Esophagus muscularis mucosa (tissue), 4 donors: ENCODE measurements at regions not wholly inside any gene's neighbourhood (a gene's known extent, or its start where the extent isn't known, plus 50 kb on each side); places are given as distances from the start of the nearest gene placed in this dataset.
A peak's percentile ranks its signal among the peaks of the same experiment; 100 is the strongest.

Source experiments
- DNase-seq: peaks from one replicate; pipeline ENCODE4 v3.0.0-alpha.2; 2017; ENCODE audit errors: extremely low spot score
- H3K27ac ChIP-seq, 4 donors: fragments of 200-600 bp; sonication (generic); replicated peaks in 1 of 4; 1 replicate in 3 of 4; 2 replicates in 1 of 4; pipeline ENCODE4 v1.5.1; 2016 to 2019; ENCODE audit warnings: mild to moderate bottlenecking in 1 of 4
- H3K27me3 ChIP-seq, 4 donors: fragments of 200-600 bp; sonication (generic); one replicate each; pipeline versions ENCODE4 v1.5.1 to v1.6.0; 2016 to 2019
- H3K36me3 ChIP-seq, 4 donors: fragments of 200-600 bp; sonication (generic); one replicate each; pipeline ENCODE4 v1.5.1; 2016 to 2019
- H3K4me1 ChIP-seq, 4 donors: fragments of 200-600 bp; sonication (generic); one replicate each; pipeline ENCODE4 v1.5.1; 2016 to 2019
- H3K4me3 ChIP-seq, 4 donors: fragments of 200-600 bp; sonication (generic); 1 replicate in 2 of 4; 2 replicates in 2 of 4; pipeline ENCODE4 v1.5.1; 2016 to 2019; ENCODE audit warnings: mild to moderate bottlenecking in 4 of 4, moderate library complexity in 1 of 4
- H3K9me3 ChIP-seq, 4 donors: fragments of 200-600 bp; sonication (generic); 1 replicate in 3 of 4; 2 replicates in 1 of 4; pipeline ENCODE4 v1.5.1; 2016 to 2019
- CTCF ChIP-seq, 3 experiments: fragments of 200-600 bp in 2 of 3; fragments of 450-650 bp in 1 of 3; sonication (generic) in 2 of 3; IDR thresholded peaks; one replicate each; pipeline ENCODE4 v1.5.1; 2017 to 2019; ENCODE audit warnings: antibody characterized with exemption in 3 of 3, mild to moderate bottlenecking in 2 of 3, moderate library complexity in 1 of 3
- EP300 ChIP-seq: sonication (generic); formaldehyde crosslinking; IDR thresholded peaks from one replicate; pipeline ENCODE4 v1.6.1; 2017; ENCODE audit warnings: antibody characterized with exemption
- POLR2A ChIP-seq: fragments of 450-650 bp; IDR thresholded peaks from one replicate; pipeline ENCODE4 v1.6.1; 2017; ENCODE audit warnings: antibody characterized with exemption, moderate library complexity, mild to moderate bottlenecking, low read depth
- POLR2AphosphoS5 ChIP-seq, 2 donors: sonication (generic); formaldehyde crosslinking; IDR thresholded peaks; one replicate each; pipeline ENCODE4 v1.6.1; 2017; ENCODE audit warnings: antibody characterized with exemption in 2 of 2
- WGBS: methylation state at CpG from one replicate; pipeline ENCODE4 v1.1.5; 2018; 5-methylcytosine and 5-hydroxymethylcytosine counted together
- intact Hi-C: fragments of 100-400 bp; cut with DNase I; formaldehyde crosslinking; loops from one replicate; pipeline ENCODE4 v1.15.1; 2023

GRCh38 chr17:34125921-34126320 is 129.2 kb upstream of the CCL2 start:
- intact Hi-C loops: no loop called here
- H3K36me3 ChIP-seq: no peaks in the 10 kb centered on the region
- no peak overlapping the region for H3K4me3 ChIP-seq
- H3K27ac ChIP-seq: no peak overlapping the region
- peak; percentile 90 for DNase-seq
- TF ChIP-seq CTCF (IDR thresholded peaks at IDR 0.05): no peak
- TF ChIP-seq EP300: no peak
- TF ChIP-seq POLR2A: no peak
- TF ChIP-seq POLR2AphosphoS5 (IDR thresholded peaks at IDR 0.05): no peak
- peaks cover 0 to 33% (median 1%) of the 10 kb centered on the region in 4 donors for H3K27me3 ChIP-seq
- 82% methylated on average over 3 of the region's 3 CpGs for WGBS
- no peaks in the 10 kb centered on the region for H3K4me1 ChIP-seq
- H3K9me3 ChIP-seq: no peaks in the 10 kb centered on the region

GRCh38 chr17:34126496-34126895 is 128.6 kb upstream of the CCL2 start:
- Histone ChIP-seq H3K36me3 (no peaks in the 10 kb centered on the region), H3K27me3 (peaks cover 0 to 30% (median 1%) of the 10 kb centered on the region in 4 donors), H3K9me3 (no peaks in the 10 kb centered on the region), H3K27ac (no peak overlapping the region), H3K4me3 (no peak overlapping the region), H3K4me1 (no peaks in the 10 kb centered on the region)
- DNase-seq: peak; percentile 90
- WGBS: 80% methylated on average over 7 of the region's 7 CpGs
- intact Hi-C loops: no loop called here
- TF ChIP-seq POLR2AphosphoS5 (IDR thresholded peaks at IDR 0.05) (no peak), CTCF (IDR thresholded peaks at IDR 0.05) (no peak), POLR2A (no peak), EP300 (no peak)

- Histone ChIP-seq H3K4me3 (no peak overlapping the region), H3K27ac (no peak overlapping the region), H3K27me3 (peaks cover 0 to 30% (median 1%) of the 10 kb centered on the region in 4 donors), H3K9me3 (no peaks in the 10 kb centered on the region), H3K4me1 (no peaks in the 10 kb centered on the region), H3K36me3 (no peaks in the 10 kb centered on the region)
- no peak for TF ChIP-seq POLR2A
- WGBS: 60% methylated on average over 3 of the region's 3 CpGs
- peak; percentile 42 for DNase-seq
- intact Hi-C loops: no loop called here
Measured at GRCh38 chr17:34126965-34127364, 128.1 kb upstream of the CCL2 start.

GRCh38 chr17:34130544-34130943 is 124.5 kb upstream of the CCL2 start:
- TF ChIP-seq EP300: no peak
- TF ChIP-seq POLR2AphosphoS5 (IDR thresholded peaks at IDR 0.05): no peak
- TF ChIP-seq CTCF (IDR thresholded peaks at IDR 0.05): no peak
- TF ChIP-seq POLR2A: no peak
- H3K36me3 ChIP-seq: no peaks in the 10 kb centered on the region

GRCh38 chr17:34131386-34131785 is 123.7 kb upstream of the CCL2 start:
- peak; percentile 75 for DNase-seq
- TF ChIP-seq POLR2A: no peak
- no peak for TF ChIP-seq EP300
- TF ChIP-seq POLR2AphosphoS5 (IDR thresholded peaks at IDR 0.05): no peak
- TF ChIP-seq CTCF (IDR thresholded peaks at IDR 0.05): no peak
- intact Hi-C loops: no loop called here
- 92% methylated on average over 2 of the region's 3 CpGs for WGBS
- Histone ChIP-seq H3K9me3 (no peaks in the 10 kb centered on the region), H3K27me3 (peaks cover 0 to 11% (median 0%) of the 10 kb centered on the region in 4 donors), H3K4me3 (no peak overlapping the region), H3K36me3 (no peaks in the 10 kb centered on the region), H3K27ac (no peak overlapping the region), H3K4me1 (no peaks in the 10 kb centered on the region)

More at GRCh38 chr17:34130544-34130943, 124.5 kb upstream of the CCL2 start:
- Histone ChIP-seq H3K4me3 (no peak overlapping the region), H3K4me1 (no peaks in the 10 kb centered on the region), H3K9me3 (no peaks in the 10 kb centered on the region), H3K27me3 (peaks cover 0 to 19% (median 0%) of the 10 kb centered on the region in 4 donors), H3K27ac (no peak overlapping the region)
- peak; percentile 60 for DNase-seq
- intact Hi-C loops: no loop called here
- WGBS: 55% methylated on average over 2 of the region's 2 CpGs
